OCI-LY3 (cell line): ENCODE measurements at regions not wholly inside any gene's neighbourhood (a gene's known extent, or its start where the extent isn't known, plus 50 kb on each side); places are given as distances from the start of the nearest gene placed in this dataset.
"Not testable (repeated sequence)": the region's sequence is repeated elsewhere in the genome, so short reads cannot be mapped to it uniquely, and the experiment has no call there.

ENCODE experiments used
- CTCF ChIP-seq: fragments of 200-600, 300-600 bp; sonication (generic); IDR thresholded peaks from 2 replicates; pipeline ENCODE4 v1.5.1; 2014; ENCODE audit warnings: antibody characterized with exemption, low read length, low read depth
- EZH2phosphoT487 ChIP-seq: fragments of 200-600 bp; shearing (Covaris generic); IDR thresholded peaks from 2 replicates; pipeline ENCODE4 v1.6.1; 2018; ENCODE audit warnings: antibody characterized with exemption, mixed run types, low read depth

- not testable (repeated sequence) for TF ChIP-seq CTCF, EZH2phosphoT487
Measured at GRCh38 chr7:128581825-128582561, 90.1 kb upstream of the GARIN1A start.
